Ishikawa (cell line): ENCODE measurements at regions not wholly inside any gene's neighbourhood (a gene's known extent, or its start where the extent isn't known, plus 50 kb on each side); places are given as distances from the start of the nearest gene placed in this dataset.

Experiments
- CEBPB ChIP-seq: IDR thresholded peaks from 2 replicates; pipeline ENCODE4 v1.6.1; 2012
- CREB1 ChIP-seq: IDR thresholded peaks from 2 replicates; pipeline ENCODE4 v1.6.1; 2012; ENCODE audit warnings: low read depth
- EGR1 ChIP-seq: IDR thresholded peaks from 2 replicates; pipeline ENCODE4 v1.6.1; 2012
- EP300 ChIP-seq: IDR thresholded peaks from 2 replicates; pipeline ENCODE4 v1.6.1; 2012; ENCODE audit warnings: borderline replicate concordance
- FOXM1 ChIP-seq: IDR thresholded peaks from 2 replicates; pipeline ENCODE4 v1.6.1; 2012; ENCODE audit warnings: low read depth, borderline replicate concordance
- MAX ChIP-seq: IDR thresholded peaks from 2 replicates; pipeline ENCODE4 v1.6.1; 2012
- NFIC ChIP-seq: IDR thresholded peaks from 2 replicates; pipeline ENCODE4 v1.6.1; 2012
- RAD21 ChIP-seq: IDR thresholded peaks from 2 replicates; pipeline ENCODE4 v1.6.1; 2012; ENCODE audit warnings: low read depth
- TAF1 ChIP-seq: IDR thresholded peaks from 2 replicates; pipeline ENCODE4 v1.6.1; 2012; ENCODE audit warnings: low read depth, mild to moderate bottlenecking
- TCF12 ChIP-seq: IDR thresholded peaks from 2 replicates; pipeline ENCODE4 v1.6.1; 2012; ENCODE audit warnings: low read depth
- TEAD4 ChIP-seq: IDR thresholded peaks from 2 replicates; pipeline ENCODE4 v1.6.1; 2012
- USF1 ChIP-seq: IDR thresholded peaks from 2 replicates; pipeline ENCODE4 v1.6.1; 2012
- YY1 ChIP-seq: IDR thresholded peaks from 2 replicates; pipeline ENCODE4 v1.6.1; 2012; ENCODE audit warnings: low read depth
- ZBTB7A ChIP-seq: IDR thresholded peaks from 2 replicates; pipeline ENCODE4 v1.6.1; 2012; ENCODE audit warnings: low read depth
- TF ChIP-seq, protein P1 (sequence below): IDR thresholded peaks from 2 replicates; pipeline ENCODE4 v1.6.1; 2012; ENCODE audit warnings: low read depth, mild to moderate bottlenecking

- TF ChIP-seq, protein P1, sequence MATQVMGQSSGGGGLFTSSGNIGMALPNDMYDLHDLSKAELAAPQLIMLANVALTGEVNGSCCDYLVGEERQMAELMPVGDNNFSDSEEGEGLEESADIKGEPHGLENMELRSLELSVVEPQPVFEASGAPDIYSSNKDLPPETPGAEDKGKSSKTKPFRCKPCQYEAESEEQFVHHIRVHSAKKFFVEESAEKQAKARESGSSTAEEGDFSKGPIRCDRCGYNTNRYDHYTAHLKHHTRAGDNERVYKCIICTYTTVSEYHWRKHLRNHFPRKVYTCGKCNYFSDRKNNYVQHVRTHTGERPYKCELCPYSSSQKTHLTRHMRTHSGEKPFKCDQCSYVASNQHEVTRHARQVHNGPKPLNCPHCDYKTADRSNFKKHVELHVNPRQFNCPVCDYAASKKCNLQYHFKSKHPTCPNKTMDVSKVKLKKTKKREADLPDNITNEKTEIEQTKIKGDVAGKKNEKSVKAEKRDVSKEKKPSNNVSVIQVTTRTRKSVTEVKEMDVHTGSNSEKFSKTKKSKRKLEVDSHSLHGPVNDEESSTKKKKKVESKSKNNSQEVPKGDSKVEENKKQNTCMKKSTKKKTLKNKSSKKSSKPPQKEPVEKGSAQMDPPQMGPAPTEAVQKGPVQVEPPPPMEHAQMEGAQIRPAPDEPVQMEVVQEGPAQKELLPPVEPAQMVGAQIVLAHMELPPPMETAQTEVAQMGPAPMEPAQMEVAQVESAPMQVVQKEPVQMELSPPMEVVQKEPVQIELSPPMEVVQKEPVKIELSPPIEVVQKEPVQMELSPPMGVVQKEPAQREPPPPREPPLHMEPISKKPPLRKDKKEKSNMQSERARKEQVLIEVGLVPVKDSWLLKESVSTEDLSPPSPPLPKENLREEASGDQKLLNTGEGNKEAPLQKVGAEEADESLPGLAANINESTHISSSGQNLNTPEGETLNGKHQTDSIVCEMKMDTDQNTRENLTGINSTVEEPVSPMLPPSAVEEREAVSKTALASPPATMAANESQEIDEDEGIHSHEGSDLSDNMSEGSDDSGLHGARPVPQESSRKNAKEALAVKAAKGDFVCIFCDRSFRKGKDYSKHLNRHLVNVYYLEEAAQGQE: no peak
- no peak for TF ChIP-seq ZBTB7A
- TF ChIP-seq CEBPB: no peak
- TF ChIP-seq RAD21: no peak
- TF ChIP-seq FOXM1: no peak
- TF ChIP-seq EP300: no peak
- no peak for TF ChIP-seq TCF12
- TF ChIP-seq YY1: no peak
- TF ChIP-seq NFIC: no peak
- TF ChIP-seq EGR1: no peak
- TF ChIP-seq TAF1: no peak
- no peak for TF ChIP-seq TEAD4
- TF ChIP-seq CREB1: no peak
Observed at GRCh38 chr9:84486663-84487062, 146.1 kb upstream of the SLC28A3 start.

DNA sequence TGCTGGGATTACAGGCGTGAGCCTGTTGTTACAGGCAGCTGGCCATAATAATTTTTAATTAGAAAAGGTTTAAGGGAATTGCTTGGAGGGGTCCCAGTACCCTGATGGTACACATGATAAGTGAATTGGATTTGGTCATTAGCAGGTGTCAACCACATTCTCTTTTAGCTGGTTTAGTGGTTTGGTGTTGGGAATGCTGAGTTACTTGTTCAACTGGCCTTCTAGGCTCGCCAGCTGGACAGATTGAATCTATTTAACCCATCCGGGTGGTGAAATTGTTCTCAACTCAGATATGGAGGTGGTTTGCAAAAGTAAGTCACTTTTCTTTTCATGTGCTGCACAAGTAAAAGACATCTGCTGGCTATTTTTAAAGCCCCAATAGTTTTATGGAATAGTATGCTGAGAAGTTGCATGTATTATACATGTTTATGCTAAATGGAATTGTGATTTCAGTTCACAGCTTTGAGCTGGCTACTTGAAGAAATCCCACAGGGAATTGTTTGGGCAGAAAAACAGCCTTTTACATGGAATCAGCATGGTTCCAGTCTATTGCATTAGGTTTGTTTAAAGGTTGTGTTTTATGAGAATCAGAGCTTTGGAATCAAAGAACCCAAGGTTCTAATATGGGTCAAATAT is 149.8 kb upstream of the SLC28A3 start:
- TF ChIP-seq FOXM1: no peak
- no peak for TF ChIP-seq MAX
- TF ChIP-seq, protein P1: no peak
- TF ChIP-seq NFIC: no peak
- TF ChIP-seq TEAD4: no peak
- TF ChIP-seq RAD21: no peak
- no peak for TF ChIP-seq TCF12
- TF ChIP-seq YY1: no peak
- no peak for TF ChIP-seq CEBPB
- no peak for TF ChIP-seq EGR1
- no peak for TF ChIP-seq CREB1
- TF ChIP-seq ZBTB7A: no peak

DNA sequence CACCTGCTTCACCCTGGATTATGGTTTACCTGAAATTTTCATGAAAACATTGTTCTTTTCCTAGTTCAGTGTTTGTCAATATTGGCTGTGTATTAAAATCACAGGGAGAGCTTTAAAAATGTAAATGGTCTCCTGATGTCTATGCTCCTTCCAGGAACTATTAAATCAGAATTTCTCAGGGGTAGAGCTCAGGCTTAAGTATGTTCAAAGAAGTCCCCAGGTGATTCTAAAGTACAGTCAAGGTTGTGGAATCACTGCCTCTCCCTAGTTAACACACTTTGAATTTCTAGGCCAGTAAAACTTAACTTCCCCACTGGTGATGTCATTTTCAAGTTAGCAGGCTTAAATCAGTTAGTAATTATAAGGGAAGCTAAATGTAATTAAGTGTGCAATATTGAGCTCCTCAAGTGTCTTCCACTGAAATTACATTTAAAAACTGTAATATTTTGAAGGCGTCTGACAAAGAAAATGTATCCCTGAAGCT is 150.3 kb upstream of the SLC28A3 start:
- TF ChIP-seq TEAD4 (no peak), CREB1 (no peak), CEBPB (no peak), ZBTB7A (no peak), USF1 (no peak), EGR1 (no peak), EP300 (no peak), RAD21 (no peak), NFIC (no peak), MAX (no peak), YY1 (no peak), TAF1 (no peak), FOXM1 (no peak), TCF12 (no peak)
- TF ChIP-seq, protein P1: no peak

- no peak for TF ChIP-seq EGR1
- TF ChIP-seq MAX: no peak
- TF ChIP-seq TCF12: no peak
- TF ChIP-seq RAD21: no peak
- TF ChIP-seq NFIC: no peak
- no peak for TF ChIP-seq YY1
- TF ChIP-seq ZBTB7A: no peak
- TF ChIP-seq USF1: no peak
- TF ChIP-seq TAF1: no peak
- no peak for TF ChIP-seq CEBPB
- TF ChIP-seq, protein P1: no peak
- TF ChIP-seq CREB1: no peak
- TF ChIP-seq EP300: no peak
- no peak for TF ChIP-seq FOXM1
- no peak for TF ChIP-seq TEAD4
Observed at GRCh38 chr9:84492366-84493159, 152.0 kb upstream of the SLC28A3 start.
